KMS-11 (cell line): ENCODE measurements at regions not wholly inside any gene's neighbourhood (a gene's known extent, or its start where the extent isn't known, plus 50 kb on each side); places are given as distances from the start of the nearest gene placed in this dataset.

Source experiments
- H2AFZ ChIP-seq: fragments of 200-600 bp; sonication (generic); 2 replicates; pipeline ENCODE4 v1.6.1; 2016; ENCODE audit warnings: antibody characterized with exemption, mixed run types, low read depth
- H3K27ac ChIP-seq: fragments of 200-600 bp; sonication (generic); 2 replicates; pipeline ENCODE4 v1.6.1; 2016; ENCODE audit warnings: mild to moderate bottlenecking, mixed run types
- H3K27me3 ChIP-seq: fragments of 200-600 bp; sonication (generic); 2 replicates; pipeline ENCODE4 v1.6.1; 2017; ENCODE audit warnings: mild to moderate bottlenecking, low read depth, mixed run types, moderate library complexity; ENCODE audit not compliant: insufficient read depth
- H3K36me3 ChIP-seq: fragments of 200-600 bp; sonication (generic); 2 replicates; pipeline ENCODE4 v1.6.1; 2017; ENCODE audit warnings: mild to moderate bottlenecking, mixed run types; ENCODE audit not compliant: insufficient read depth
- H3K4me1 ChIP-seq: fragments of 200-600 bp; sonication (generic); 2 replicates; pipeline ENCODE4 v1.6.1; 2016; ENCODE audit warnings: mild to moderate bottlenecking, low read depth, mixed run types; ENCODE audit not compliant: poor library complexity, severe bottlenecking
- H3K4me2 ChIP-seq: fragments of 200-600 bp; sonication (generic); 2 replicates; pipeline ENCODE4 v1.7.0; 2016; ENCODE audit warnings: mild to moderate bottlenecking, mixed run types
- H3K4me3 ChIP-seq: fragments of 200-600 bp; sonication (generic); IDR thresholded peaks from 2 replicates; pipeline ENCODE4 v1.6.1; 2017; ENCODE audit warnings: low read depth, low read length, mixed read lengths; ENCODE audit not compliant: insufficient read depth
- H3K79me2 ChIP-seq: fragments of 200-600 bp; sonication (generic); 2 replicates; pipeline ENCODE4 v1.6.1; 2016; ENCODE audit warnings: low read depth, mixed run types; ENCODE audit not compliant: insufficient read depth
- H3K9ac ChIP-seq: fragments of 200-600 bp; sonication (generic); 2 replicates; pipeline ENCODE4 v1.6.1; 2016; ENCODE audit warnings: mild to moderate bottlenecking, mixed run types
- H4K20me1 ChIP-seq: fragments of 200-600 bp; sonication (generic); 2 replicates; pipeline ENCODE4 v1.6.1; 2016; ENCODE audit warnings: mild to moderate bottlenecking, mixed run types; ENCODE audit not compliant: insufficient read depth
- TF ChIP-seq, protein P1 (sequence below): fragments of 200-600 bp; sonication (generic); conservative IDR thresholded peaks from 2 replicates; pipeline ENCODE4 v1.6.1; 2017; ENCODE audit warnings: low read depth, mild to moderate bottlenecking, antibody characterized with exemption, low read length, moderate library complexity, mixed read lengths

DNA sequence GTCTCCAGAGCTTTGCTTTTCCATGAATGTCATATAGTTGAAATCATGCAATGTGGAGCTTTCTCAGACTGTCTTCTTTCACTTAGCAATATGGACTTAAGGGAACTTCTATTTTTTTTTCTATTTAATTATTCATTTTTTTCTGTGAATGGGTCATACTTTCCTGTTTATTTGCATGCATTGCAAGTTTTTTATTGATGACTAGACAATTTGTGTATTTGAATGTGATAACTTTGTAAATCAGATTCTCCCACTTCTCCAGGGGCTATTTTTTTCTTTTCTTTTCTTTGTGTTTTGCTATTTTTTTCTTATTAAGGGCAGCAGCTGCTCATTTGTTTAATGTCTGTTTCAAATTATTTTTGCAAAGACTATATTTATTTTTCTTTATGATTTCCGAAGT is 1019.8 kb upstream of the ATXN7L3B start:
- Histone ChIP-seq H3K79me2 (no peaks in the 10 kb centered on the region), H4K20me1 (no peaks in the 10 kb centered on the region), H3K27ac (no peak overlapping the region)

DNA sequence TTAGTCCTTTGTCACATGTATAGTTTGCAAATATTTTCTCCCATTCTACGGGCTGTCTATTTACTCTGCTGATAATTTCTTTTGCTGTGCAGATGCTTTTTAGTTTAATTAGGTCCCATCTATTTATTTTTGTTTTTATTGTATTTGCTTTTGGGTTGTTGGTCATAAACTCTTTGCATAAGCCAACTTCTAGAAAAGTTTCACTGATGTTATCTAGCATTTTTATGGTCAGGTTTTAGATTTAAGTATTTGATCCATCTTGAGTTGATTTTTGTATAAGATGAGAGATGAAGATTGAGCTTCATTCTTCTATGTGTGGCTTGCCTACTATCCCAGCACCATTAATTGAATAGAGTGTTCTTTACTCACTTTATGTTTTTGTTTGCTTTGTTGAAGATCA is 1008.4 kb upstream of the ATXN7L3B start:
- TF ChIP-seq, protein P1, sequence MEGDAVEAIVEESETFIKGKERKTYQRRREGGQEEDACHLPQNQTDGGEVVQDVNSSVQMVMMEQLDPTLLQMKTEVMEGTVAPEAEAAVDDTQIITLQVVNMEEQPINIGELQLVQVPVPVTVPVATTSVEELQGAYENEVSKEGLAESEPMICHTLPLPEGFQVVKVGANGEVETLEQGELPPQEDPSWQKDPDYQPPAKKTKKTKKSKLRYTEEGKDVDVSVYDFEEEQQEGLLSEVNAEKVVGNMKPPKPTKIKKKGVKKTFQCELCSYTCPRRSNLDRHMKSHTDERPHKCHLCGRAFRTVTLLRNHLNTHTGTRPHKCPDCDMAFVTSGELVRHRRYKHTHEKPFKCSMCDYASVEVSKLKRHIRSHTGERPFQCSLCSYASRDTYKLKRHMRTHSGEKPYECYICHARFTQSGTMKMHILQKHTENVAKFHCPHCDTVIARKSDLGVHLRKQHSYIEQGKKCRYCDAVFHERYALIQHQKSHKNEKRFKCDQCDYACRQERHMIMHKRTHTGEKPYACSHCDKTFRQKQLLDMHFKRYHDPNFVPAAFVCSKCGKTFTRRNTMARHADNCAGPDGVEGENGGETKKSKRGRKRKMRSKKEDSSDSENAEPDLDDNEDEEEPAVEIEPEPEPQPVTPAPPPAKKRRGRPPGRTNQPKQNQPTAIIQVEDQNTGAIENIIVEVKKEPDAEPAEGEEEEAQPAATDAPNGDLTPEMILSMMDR, result no peak
- Histone ChIP-seq H4K20me1 (no peaks in the 10 kb centered on the region; the same call in 1 of the 2 replicates), H3K27me3 (no peaks in the 10 kb centered on the region), H3K36me3 (no peaks in the 10 kb centered on the region), H3K27ac (no peak overlapping the region), H2AFZ (no peak overlapping the region), H3K9ac (no peak overlapping the region), H3K79me2 (no peaks in the 10 kb centered on the region), H3K4me3 (no peak overlapping the region), H3K4me1 (peaks cover 17% of the 10 kb centered on the region), H3K4me2 (no peak overlapping the region)

More for the DNA sequence above, 1019.8 kb upstream of the ATXN7L3B start:
- H3K4me2 ChIP-seq, result no peak overlapping the region
- H3K9ac ChIP-seq, result no peak overlapping the region
- TF ChIP-seq, protein P1, result no peak
- no peak overlapping the region for H2AFZ ChIP-seq
- H3K27me3 ChIP-seq, result no peaks in the 10 kb centered on the region
- H3K36me3 ChIP-seq, result no peaks in the 10 kb centered on the region
- H3K4me3 ChIP-seq, result no peak overlapping the region
- H3K4me1 ChIP-seq, result no peaks in the 10 kb centered on the region

DNA sequence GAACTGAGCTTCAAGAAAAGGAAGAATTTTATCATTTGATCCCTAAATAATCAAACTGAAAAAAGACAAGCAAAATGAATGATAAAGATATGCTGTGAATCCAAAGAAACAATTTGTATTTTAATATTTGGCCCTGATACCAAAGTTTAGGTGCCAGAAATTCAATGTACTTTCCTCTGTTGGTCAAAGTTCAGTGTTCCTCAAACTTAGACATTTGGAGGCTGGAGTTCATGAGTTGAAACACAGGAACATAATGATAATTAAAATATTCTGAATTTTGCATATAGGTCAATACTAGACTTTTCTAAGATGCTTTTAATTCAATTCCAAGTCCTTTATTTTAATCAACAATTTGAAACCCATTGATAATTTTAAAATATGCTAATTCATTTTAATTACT is 1007.7 kb upstream of the ATXN7L3B start:
- H3K4me1 ChIP-seq, result peaks cover 17% of the 10 kb centered on the region
- no peak overlapping the region for H3K4me2 ChIP-seq
- H3K4me3 ChIP-seq, result no peak overlapping the region
- TF ChIP-seq, protein P1, result no peak
- no peak overlapping the region for H2AFZ ChIP-seq
- no peaks in the 10 kb centered on the region for H3K27me3 ChIP-seq
- H4K20me1 ChIP-seq, result no peaks in the 10 kb centered on the region; the same call in 1 of the 2 replicates
- no peaks in the 10 kb centered on the region for H3K79me2 ChIP-seq
- H3K36me3 ChIP-seq, result no peaks in the 10 kb centered on the region
- no peak overlapping the region for H3K27ac ChIP-seq
- H3K9ac ChIP-seq, result no peak overlapping the region

DNA sequence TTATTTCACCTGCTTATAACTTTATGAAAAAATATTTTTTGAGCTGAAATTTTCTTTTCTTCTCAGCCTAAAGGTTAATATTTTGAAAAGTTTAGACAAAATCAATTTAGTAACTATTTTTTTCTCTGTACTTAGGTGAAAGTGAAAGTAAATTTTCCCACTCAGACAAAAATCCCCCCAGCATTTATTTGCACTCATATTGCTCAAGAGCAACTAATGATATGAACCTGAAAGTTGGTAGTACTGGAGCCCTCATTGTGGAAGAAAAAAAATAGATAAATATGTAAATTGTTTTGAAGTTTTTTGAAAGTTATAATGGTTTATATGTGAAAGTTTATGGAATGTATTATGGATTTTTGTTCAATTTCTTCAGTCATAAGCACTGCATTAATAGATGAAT is 1005.9 kb upstream of the ATXN7L3B start:
- Histone ChIP-seq H3K9ac (no peak overlapping the region), H3K79me2 (no peaks in the 10 kb centered on the region), H2AFZ (no peak overlapping the region), H3K27ac (no peak overlapping the region), H3K36me3 (no peaks in the 10 kb centered on the region), H3K4me3 (no peak overlapping the region), H3K4me2 (0 out of 2 replicates have a peak overlapping the region, but pooled peaks have one; percentile 15), H3K4me1 (peaks cover 17% of the 10 kb centered on the region), H4K20me1 (no peaks in the 10 kb centered on the region), H3K27me3 (no peaks in the 10 kb centered on the region)
- TF ChIP-seq, protein P1, result no peak
